WERI-Rb-1 (cell line): ENCODE measurements at regions not wholly inside any gene's neighbourhood (a gene's known extent, or its start where the extent isn't known, plus 50 kb on each side); places are given as distances from the start of the nearest gene placed in this dataset.
A peak's percentile ranks its signal among the peaks of the same experiment; 100 is the strongest.

Source experiments
- DNase-seq: peaks from one replicate; pipeline ENCODE4 v3.0.0-alpha.2; 2020
- H3K27ac ChIP-seq: fragments of 250-450 bp; sonication (Bioruptor Pico); 2 replicates; pipeline ENCODE4 v1.5.1; 2020; ENCODE audit warnings: mild to moderate bottlenecking, moderate library complexity
- H3K27me3 ChIP-seq: fragments of 250-450 bp; sonication (Bioruptor Pico); 2 replicates; pipeline ENCODE4 v1.5.1; 2021; ENCODE audit warnings: mild to moderate bottlenecking, low read depth, moderate library complexity; ENCODE audit not compliant: insufficient read depth, severe bottlenecking
- H3K36me3 ChIP-seq: fragments of 250-450 bp; sonication (Bioruptor Pico); 2 replicates; pipeline ENCODE4 v1.5.1; 2020; ENCODE audit warnings: mild to moderate bottlenecking, moderate library complexity
- H3K4me3 ChIP-seq: 2 replicates; pipeline ENCODE4 v1.5.1; 2011; ENCODE audit warnings: low read depth, mild to moderate bottlenecking, control low read depth, low read length
- H3K9me3 ChIP-seq: fragments of 250-450 bp; sonication (Bioruptor Pico); 2 replicates; pipeline ENCODE4 v1.5.1; 2021; ENCODE audit warnings: mild to moderate bottlenecking, moderate library complexity; ENCODE audit not compliant: severe bottlenecking
- TF ChIP-seq, protein P1 (sequence below): IDR thresholded peaks from 2 replicates; pipeline ENCODE4 v1.5.1; 2011; ENCODE audit warnings: low read depth, mild to moderate bottlenecking, control low read depth, inconsistent platforms, low read length

DNA sequence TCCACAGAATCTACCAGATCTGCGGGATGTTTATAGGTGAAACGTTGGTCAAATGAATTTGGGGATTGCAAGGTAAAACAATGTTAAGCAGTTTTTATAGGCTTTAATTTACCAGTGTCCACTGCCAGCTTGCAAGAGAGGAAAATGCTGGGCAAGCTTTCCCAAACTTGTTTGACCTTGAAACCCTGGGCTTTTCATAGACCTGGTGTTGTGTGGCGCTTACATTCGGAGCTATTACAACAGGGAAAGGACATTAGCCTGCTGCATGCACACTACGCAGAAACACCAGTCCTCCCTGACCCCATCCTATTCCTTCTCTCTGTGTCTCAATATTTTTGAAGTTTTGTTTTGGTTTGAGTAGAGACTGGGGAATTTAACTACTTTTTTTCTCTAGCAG, 59.6 kb upstream of the AGPS start:
- no peak overlapping the region for H3K4me3 ChIP-seq
- TF ChIP-seq, protein P1, sequence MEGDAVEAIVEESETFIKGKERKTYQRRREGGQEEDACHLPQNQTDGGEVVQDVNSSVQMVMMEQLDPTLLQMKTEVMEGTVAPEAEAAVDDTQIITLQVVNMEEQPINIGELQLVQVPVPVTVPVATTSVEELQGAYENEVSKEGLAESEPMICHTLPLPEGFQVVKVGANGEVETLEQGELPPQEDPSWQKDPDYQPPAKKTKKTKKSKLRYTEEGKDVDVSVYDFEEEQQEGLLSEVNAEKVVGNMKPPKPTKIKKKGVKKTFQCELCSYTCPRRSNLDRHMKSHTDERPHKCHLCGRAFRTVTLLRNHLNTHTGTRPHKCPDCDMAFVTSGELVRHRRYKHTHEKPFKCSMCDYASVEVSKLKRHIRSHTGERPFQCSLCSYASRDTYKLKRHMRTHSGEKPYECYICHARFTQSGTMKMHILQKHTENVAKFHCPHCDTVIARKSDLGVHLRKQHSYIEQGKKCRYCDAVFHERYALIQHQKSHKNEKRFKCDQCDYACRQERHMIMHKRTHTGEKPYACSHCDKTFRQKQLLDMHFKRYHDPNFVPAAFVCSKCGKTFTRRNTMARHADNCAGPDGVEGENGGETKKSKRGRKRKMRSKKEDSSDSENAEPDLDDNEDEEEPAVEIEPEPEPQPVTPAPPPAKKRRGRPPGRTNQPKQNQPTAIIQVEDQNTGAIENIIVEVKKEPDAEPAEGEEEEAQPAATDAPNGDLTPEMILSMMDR: no peak
- H3K27ac ChIP-seq: no peak overlapping the region

DNA sequence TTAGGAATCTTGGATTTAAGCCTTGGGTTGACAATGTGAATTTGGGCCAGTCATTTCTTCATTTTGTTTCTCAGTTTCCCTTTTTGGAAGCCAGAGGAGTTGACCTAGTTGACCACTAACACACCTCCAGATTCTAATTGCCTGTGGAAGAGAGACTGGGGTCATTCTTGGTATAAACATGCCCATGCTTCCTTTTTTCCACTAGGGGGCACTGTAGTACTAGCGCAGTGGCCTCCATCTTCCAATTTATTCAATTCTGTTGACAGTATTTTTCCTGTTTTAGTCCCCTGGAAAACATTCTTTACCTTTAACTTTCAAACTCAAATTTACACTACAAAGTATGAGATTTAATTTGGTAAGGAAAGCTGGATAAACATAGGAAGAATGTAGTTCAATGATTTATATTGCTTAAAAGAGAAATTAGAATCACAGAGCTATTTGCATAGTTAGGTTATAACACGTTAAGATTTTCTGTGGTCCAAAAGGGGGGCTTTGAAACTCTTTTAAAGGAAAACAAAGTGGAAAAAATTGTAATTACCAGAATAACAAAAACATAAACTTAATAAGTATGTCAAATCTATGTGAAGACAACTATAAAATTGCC, 57.5 kb upstream of the AGPS start:
- DNase-seq: peak; percentile 28
- H3K27ac ChIP-seq: no peak overlapping the region

More for the DNA sequence above, 59.6 kb upstream of the AGPS start:
- H3K36me3 ChIP-seq: no peaks in the 10 kb centered on the region
- no peak for DNase-seq
- no peaks in the 10 kb centered on the region for H3K9me3 ChIP-seq
- H3K27me3 ChIP-seq: no peaks in the 10 kb centered on the region

DNA sequence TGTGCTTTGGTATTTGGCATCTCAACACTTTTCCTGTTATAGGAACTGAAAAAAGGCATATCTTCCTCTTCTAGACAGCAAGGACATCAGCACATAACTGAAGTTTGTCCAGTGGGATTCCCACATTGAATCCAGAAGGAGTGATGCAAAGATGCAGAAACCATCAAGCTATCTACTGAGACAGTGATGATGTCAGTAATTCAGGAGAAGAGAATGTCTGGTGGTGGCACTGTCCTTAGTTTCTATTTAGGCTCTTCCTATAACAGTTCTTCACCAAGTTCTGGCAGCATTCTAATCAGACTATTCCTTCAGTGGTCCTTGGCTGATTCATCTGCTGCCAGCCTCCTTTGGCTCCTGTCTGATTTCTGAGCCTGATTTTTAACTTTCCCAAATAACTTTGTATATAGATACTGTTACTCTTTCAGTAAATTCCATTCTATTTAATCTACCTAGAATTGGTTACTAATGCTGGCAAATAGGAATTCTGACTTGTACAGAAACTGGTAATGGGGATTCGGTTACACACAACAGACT, 56.6 kb upstream of the AGPS start:
- TF ChIP-seq, protein P1: no peak
- DNase-seq: no peak

More for the DNA sequence above, 57.5 kb upstream of the AGPS start:
- Histone ChIP-seq H3K4me3 (no peak overlapping the region), H3K9me3 (no peaks in the 10 kb centered on the region), H3K36me3 (no peaks in the 10 kb centered on the region), H3K27me3 (no peaks in the 10 kb centered on the region)
- TF ChIP-seq, protein P1: peak; percentile 75

DNA sequence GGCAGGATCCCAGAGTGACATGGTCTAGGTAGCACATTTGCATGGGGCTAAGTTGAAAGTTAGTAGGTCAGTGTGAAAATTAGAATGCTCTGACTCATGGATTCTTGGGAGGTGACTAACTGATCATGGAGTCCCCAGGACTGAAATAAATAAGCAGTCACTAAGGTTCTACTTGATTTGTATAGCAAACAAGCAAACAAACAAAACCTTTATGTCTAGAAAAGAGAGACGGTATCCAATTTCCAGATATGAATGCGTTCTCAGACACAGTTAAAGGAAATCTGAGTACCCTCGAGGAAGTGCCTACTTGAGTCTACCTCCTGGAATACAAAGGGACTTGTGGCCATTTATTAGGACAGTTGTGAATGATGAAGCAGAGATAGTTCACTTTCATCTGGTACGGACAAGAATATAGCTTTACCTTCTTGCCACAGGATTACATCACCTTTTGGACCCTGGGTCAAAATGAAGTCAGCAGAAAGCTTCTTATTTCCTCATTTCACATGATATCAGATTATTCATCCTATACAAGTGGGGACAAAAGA, 54.3 kb upstream of the AGPS start:
- Histone ChIP-seq H3K27me3 (no peaks in the 10 kb centered on the region), H3K9me3 (no peaks in the 10 kb centered on the region), H3K27ac (no peak overlapping the region), H3K4me3 (no peak overlapping the region), H3K36me3 (no peaks in the 10 kb centered on the region)
- TF ChIP-seq, protein P1: no peak
- no peak for DNase-seq

More for the DNA sequence above, 56.6 kb upstream of the AGPS start:
- Histone ChIP-seq H3K27me3 (no peaks in the 10 kb centered on the region), H3K27ac (no peak overlapping the region), H3K36me3 (no peaks in the 10 kb centered on the region), H3K4me3 (no peak overlapping the region), H3K9me3 (no peaks in the 10 kb centered on the region)

DNA sequence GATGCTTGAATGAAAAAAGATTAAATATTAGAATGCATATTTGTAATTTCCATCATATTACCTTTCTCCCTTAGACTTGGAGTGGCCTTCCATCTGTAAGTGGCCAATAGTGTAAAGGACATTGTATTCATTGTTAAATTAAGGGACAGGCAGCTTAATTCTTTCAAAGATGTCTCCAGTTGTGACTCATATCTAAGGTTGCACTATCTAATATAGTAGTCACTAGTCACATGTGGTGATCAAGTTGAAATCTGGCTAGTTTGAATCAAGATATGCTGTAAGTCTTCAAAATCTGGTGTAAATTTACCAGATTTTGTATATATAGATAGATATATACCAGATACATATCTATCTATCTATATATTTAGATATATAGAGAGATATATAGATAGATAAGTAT, 52.4 kb upstream of the AGPS start:
- Histone ChIP-seq H3K9me3 (no peaks in the 10 kb centered on the region), H3K27me3 (no peaks in the 10 kb centered on the region), H3K4me3 (no peak overlapping the region), H3K36me3 (no peaks in the 10 kb centered on the region), H3K27ac (no peak overlapping the region)
- TF ChIP-seq, protein P1: no peak
- no peak for DNase-seq
